Prostate gland (tissue), 2 donors: ENCODE measurements at regions not wholly inside any gene's neighbourhood (a gene's known extent, or its start where the extent isn't known, plus 50 kb on each side); places are given as distances from the start of the nearest gene placed in this dataset.

Source experiments
- DNase-seq: peaks from one replicate; pipeline ENCODE4 v3.0.0-alpha.2; 2019; ENCODE audit warnings: low spot score
- H3K27ac ChIP-seq, 2 donors: fragments of 200-600 bp; sonication (generic); 2 replicates each; pipeline ENCODE4 v1.5.1; 2017 to 2019
- H3K27me3 ChIP-seq: fragments of 200-600 bp; sonication (generic); replicated peaks from 2 replicates; pipeline ENCODE4 v1.5.1; 2019; ENCODE audit not compliant: insufficient read depth
- H3K36me3 ChIP-seq, 2 donors: fragments of 200-600 bp; sonication (generic); 1 replicate in 1 of 2; 2 replicates in 1 of 2; pipeline versions ENCODE4 v1.5.1 to v1.8.1; 2017 to 2019
- H3K4me1 ChIP-seq: fragments of 200-600 bp; sonication (generic); replicated peaks from 2 replicates; pipeline ENCODE4 v1.5.1; 2019
- H3K4me3 ChIP-seq, 2 donors: fragments of 200-600 bp; sonication (generic); 2 replicates each; pipeline ENCODE4 v1.5.1; 2017 to 2019
- H3K9me3 ChIP-seq: fragments of 200-600 bp; sonication (generic); 2 replicates; pipeline ENCODE4 v1.5.1; 2017
- POLR2A ChIP-seq: fragments of 450-650 bp; IDR thresholded peaks from one replicate; pipeline ENCODE4 v1.6.1; 2016; ENCODE audit warnings: antibody characterized with exemption, mild to moderate bottlenecking
- POLR2AphosphoS5 ChIP-seq: sonication (generic); formaldehyde crosslinking; IDR thresholded peaks from one replicate; pipeline ENCODE4 v1.6.1; 2017; ENCODE audit warnings: antibody characterized with exemption
- whole genome bisulfite sequencing: methylation state at CpG from one replicate; pipeline ENCODE4 v1.1.5; 2018; 5-methylcytosine and 5-hydroxymethylcytosine counted together
- intact Hi-C: fragments of 100-400 bp; cut with DNase I; formaldehyde crosslinking; loops from one replicate; pipeline ENCODE4 v1.14.2; 2022
- TF ChIP-seq, protein P1 (sequence below), 4 experiments: fragments of 200-600 bp in 2 of 4; fragments of 450-650 bp in 2 of 4; sonication (generic) in 2 of 4; IDR thresholded peaks; 1 replicate in 3 of 4; 2 replicates in 1 of 4; pipeline ENCODE4 v1.5.1; 2016 to 2019; ENCODE audit warnings: antibody characterized with exemption in 4 of 4, mild to moderate bottlenecking in 2 of 4, moderate library complexity in 2 of 4

DNA sequence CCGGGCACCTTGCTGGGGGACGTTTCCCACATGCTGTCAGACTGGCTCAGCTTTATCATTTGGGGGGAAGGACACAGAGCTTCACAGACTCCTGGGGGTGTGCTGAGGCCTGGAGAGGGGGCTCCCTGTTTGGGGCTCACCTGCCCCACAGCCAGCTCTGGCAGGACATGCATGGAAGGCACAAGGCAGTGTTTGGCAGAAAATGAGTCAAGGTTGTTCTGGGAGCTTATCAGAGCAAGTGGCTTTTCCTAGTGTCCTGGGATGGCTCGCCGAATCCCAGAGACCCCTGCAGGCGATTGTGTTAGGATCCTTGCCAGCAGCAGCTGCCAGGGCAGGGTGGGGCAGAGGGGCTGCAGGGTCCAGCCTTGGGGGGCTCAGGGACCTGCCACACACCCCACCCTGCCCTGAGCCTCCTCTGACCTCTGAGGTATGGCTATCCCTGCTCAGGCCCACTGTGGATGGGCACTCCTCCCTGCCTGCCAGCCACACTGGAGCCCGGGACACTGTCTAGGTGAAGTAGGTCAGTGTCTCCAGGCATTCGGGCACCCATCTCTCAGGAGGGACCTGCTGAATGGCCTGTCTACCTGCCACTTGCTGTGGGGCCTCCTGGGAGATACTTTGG is 1323.0 kb downstream of the BRD1 start:
- no peaks in the 10 kb centered on the region for H3K36me3 ChIP-seq
- H3K27me3 ChIP-seq: no peaks in the 10 kb centered on the region
- H3K9me3 ChIP-seq: no peaks in the 10 kb centered on the region
- H3K27ac ChIP-seq: no peak overlapping the region
- no peaks in the 10 kb centered on the region for H3K4me1 ChIP-seq
- WGBS: 69% methylated on average over 6 of the region's 7 CpGs
- intact Hi-C loops: no loop called here
- no peak overlapping the region for H3K4me3 ChIP-seq
- DNase-seq: no peak
- TF ChIP-seq POLR2A (no peak), POLR2AphosphoS5 (no peak)
- TF ChIP-seq, protein P1, sequence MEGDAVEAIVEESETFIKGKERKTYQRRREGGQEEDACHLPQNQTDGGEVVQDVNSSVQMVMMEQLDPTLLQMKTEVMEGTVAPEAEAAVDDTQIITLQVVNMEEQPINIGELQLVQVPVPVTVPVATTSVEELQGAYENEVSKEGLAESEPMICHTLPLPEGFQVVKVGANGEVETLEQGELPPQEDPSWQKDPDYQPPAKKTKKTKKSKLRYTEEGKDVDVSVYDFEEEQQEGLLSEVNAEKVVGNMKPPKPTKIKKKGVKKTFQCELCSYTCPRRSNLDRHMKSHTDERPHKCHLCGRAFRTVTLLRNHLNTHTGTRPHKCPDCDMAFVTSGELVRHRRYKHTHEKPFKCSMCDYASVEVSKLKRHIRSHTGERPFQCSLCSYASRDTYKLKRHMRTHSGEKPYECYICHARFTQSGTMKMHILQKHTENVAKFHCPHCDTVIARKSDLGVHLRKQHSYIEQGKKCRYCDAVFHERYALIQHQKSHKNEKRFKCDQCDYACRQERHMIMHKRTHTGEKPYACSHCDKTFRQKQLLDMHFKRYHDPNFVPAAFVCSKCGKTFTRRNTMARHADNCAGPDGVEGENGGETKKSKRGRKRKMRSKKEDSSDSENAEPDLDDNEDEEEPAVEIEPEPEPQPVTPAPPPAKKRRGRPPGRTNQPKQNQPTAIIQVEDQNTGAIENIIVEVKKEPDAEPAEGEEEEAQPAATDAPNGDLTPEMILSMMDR (IDR thresholded peaks at IDR 0.05): no peak

GRCh38 chr22:48503876-48504275 is 1323.8 kb downstream of the BRD1 start:
- Histone ChIP-seq H3K36me3 (no peaks in the 10 kb centered on the region), H3K9me3 (no peaks in the 10 kb centered on the region), H3K27me3 (no peaks in the 10 kb centered on the region), H3K4me3 (no peak overlapping the region), H3K27ac (no peak overlapping the region), H3K4me1 (no peaks in the 10 kb centered on the region)
- no peak for DNase-seq
- intact Hi-C loops: no loop called here
- WGBS: 87% methylated on average over 9 of the region's 9 CpGs
- TF ChIP-seq POLR2A: no peak
- TF ChIP-seq, protein P1 (IDR thresholded peaks at IDR 0.05): no peak
- TF ChIP-seq POLR2AphosphoS5: no peak

DNA sequence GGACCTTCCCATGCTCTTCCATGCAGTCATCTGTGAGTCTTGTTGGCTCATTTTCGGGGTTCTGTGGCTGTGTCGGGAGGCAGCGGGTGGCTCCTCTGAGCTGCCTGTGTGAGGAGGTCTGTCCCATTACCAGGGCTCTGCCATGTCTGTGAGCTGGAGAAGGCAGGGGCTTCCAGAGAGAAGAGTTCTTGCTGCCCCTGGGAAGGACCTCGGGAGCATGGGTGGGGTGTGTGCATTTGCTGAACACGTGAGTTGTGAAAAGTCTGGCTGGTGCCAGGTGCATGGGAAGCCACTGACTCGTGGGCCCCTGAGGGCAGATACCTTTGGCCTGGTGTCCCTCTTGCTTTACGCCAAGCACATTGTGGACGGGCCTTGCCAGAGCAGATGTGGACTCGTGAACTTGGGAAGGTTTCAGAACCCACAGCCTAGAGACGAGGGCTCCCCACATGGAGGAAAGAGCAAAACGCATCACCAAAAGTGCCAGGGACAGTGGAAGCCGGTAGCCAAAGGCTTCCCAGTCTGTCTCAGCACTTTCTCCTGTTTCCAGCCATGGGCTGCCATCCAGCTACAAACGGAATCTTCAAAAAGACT is 1324.5 kb downstream of the BRD1 start:
- intact Hi-C loops: no loop called here
- no peak for TF ChIP-seq POLR2AphosphoS5
- TF ChIP-seq, protein P1 (IDR thresholded peaks at IDR 0.05): no peak
- TF ChIP-seq POLR2A: no peak
- Histone ChIP-seq H3K27ac (no peak overlapping the region), H3K36me3 (no peaks in the 10 kb centered on the region), H3K9me3 (no peaks in the 10 kb centered on the region), H3K27me3 (peaks cover 3% of the 10 kb centered on the region), H3K4me3 (no peak overlapping the region), H3K4me1 (no peaks in the 10 kb centered on the region)
- 72% methylated on average over 13 of the region's 13 CpGs for WGBS
- no peak for DNase-seq

- 96% methylated on average over 19 of the region's 21 CpGs for WGBS
- no peak for DNase-seq
- peaks cover 3% of the 10 kb centered on the region for H3K27me3 ChIP-seq
- no peaks in the 10 kb centered on the region for H3K36me3 ChIP-seq
- H3K4me1 ChIP-seq: no peaks in the 10 kb centered on the region
- H3K9me3 ChIP-seq: no peaks in the 10 kb centered on the region
- TF ChIP-seq POLR2AphosphoS5: no peak
- TF ChIP-seq POLR2A: no peak
- TF ChIP-seq, protein P1 (IDR thresholded peaks at IDR 0.05): no peak
- H3K4me3 ChIP-seq: no peak overlapping the region
- no peak overlapping the region for H3K27ac ChIP-seq
- intact Hi-C loops: no loop called here
Observed at GRCh38 chr22:48501231-48501750, 1326.4 kb downstream of the BRD1 start.
